ENCODE measurements at regions not wholly inside any gene's neighbourhood (a gene's known extent, or its start where the extent isn't known, plus 50 kb on each side); places are given as distances from the start of the nearest gene placed in this dataset.

DNA sequence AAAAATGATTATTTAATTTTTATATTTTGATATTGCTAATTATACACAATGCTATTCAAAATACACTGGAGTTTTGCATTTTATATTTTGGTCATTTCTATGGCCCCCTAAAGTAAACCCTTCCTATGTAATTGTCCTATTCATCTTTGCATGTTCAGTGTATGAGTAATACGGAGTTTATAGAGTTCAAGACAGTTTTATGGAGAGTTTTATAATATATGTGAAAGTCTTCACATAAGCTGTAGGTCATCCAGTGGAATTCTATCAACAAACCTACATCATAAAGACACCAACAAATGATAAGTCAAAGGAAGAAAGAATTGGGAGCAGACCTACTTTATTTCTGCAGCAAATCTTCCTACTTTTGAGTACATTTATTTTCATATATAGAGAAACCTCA is 1200.4 kb upstream of the EPHA6 start:
- no peaks in the 10 kb centered on the region for H3K27me3 Mint-ChIP-seq
- TF ChIP-seq, protein P1, sequence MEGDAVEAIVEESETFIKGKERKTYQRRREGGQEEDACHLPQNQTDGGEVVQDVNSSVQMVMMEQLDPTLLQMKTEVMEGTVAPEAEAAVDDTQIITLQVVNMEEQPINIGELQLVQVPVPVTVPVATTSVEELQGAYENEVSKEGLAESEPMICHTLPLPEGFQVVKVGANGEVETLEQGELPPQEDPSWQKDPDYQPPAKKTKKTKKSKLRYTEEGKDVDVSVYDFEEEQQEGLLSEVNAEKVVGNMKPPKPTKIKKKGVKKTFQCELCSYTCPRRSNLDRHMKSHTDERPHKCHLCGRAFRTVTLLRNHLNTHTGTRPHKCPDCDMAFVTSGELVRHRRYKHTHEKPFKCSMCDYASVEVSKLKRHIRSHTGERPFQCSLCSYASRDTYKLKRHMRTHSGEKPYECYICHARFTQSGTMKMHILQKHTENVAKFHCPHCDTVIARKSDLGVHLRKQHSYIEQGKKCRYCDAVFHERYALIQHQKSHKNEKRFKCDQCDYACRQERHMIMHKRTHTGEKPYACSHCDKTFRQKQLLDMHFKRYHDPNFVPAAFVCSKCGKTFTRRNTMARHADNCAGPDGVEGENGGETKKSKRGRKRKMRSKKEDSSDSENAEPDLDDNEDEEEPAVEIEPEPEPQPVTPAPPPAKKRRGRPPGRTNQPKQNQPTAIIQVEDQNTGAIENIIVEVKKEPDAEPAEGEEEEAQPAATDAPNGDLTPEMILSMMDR (IDR thresholded peaks at IDR 0.05; ENCODE audit: unreplicated experiment), result no peak
- peaks cover 1% of the 10 kb centered on the region for H3K4me1 Mint-ChIP-seq (ENCODE audit: low read depth)
- peaks cover 9% of the 10 kb centered on the region for H3K9me3 Mint-ChIP-seq (ENCODE audit: low read depth)
- no peak overlapping the region for H3K4me3 Mint-ChIP-seq (ENCODE audit: low read depth)
- H3K27ac Mint-ChIP-seq, result no peak overlapping the region
- DNase-seq (ENCODE audit: low spot score, unreplicated experiment), result no peak
- H3K36me3 Mint-ChIP-seq (ENCODE audit: insufficient read depth), result peaks cover 2% of the 10 kb centered on the region

DNA sequence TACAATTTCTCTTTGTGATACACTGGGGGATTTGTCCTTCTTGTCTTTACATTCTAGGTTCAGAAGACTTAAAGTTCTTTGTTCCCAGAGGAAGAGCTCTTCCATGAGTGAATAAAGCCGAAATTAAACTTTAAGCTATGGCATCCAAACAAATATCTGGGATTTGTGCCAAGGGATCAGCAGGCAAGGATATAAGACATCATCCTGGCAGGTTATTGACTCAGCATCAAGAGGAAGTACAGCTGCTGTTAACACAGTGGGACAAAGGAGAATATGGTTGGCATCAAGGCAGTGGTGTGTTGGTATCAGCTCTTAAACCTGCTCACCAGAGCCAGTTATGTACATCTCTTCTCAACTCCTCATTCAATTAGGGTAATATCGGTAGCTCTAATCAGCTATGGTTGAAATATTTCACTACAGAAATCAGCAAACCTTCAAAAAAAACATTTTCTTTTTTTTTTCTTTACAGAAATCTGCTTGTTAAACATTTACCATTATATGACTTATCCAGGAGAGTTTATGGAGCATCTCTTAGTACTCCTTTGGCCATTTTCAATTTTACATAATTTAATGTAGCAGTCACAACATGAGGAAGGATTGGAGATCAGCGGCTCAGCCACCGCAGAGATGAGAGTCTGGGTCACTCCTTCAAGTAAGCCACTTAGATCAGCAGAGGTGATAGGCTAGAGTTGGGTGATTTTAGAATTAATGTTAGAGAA is 1198.6 kb upstream of the EPHA6 start:
- Mint-ChIP-seq H3K4me1 (ENCODE audit: low read depth) (peaks cover 1% of the 10 kb centered on the region), H3K36me3 (ENCODE audit: insufficient read depth) (no peaks in the 10 kb centered on the region), H3K4me3 (ENCODE audit: low read depth) (no peak overlapping the region), H3K9me3 (ENCODE audit: low read depth) (no peaks in the 10 kb centered on the region), H3K27me3 (no peaks in the 10 kb centered on the region), H3K27ac (no peak overlapping the region)
- TF ChIP-seq, protein P1 (IDR thresholded peaks at IDR 0.05; ENCODE audit: unreplicated experiment), result no peak
- DNase-seq (ENCODE audit: low spot score, unreplicated experiment), result no peak

DNA sequence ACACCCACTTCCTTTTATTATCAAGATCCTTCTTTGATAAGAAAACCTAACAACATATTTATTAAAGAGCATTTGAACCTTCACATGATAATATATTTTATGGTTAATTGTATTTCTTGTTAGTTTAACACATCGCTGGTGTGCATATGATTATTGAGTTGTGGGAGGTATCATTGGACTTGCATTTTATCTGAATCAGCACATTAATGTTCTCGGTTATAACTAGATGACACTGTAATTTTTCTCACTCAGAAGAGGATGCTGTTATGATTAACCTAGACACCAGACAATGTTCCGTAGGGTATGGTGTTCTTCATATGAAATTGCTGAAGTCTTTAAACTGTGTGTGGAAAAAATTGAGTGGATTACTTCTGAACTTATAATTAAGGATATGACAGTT is 1188.3 kb upstream of the EPHA6 start:
- DNase-seq (ENCODE audit: low spot score, unreplicated experiment), result no peak
- Mint-ChIP-seq H3K4me3 (ENCODE audit: low read depth) (no peak overlapping the region), H3K4me1 (ENCODE audit: low read depth) (peaks cover 3% of the 10 kb centered on the region), H3K27ac (no peak overlapping the region), H3K36me3 (ENCODE audit: insufficient read depth) (no peaks in the 10 kb centered on the region), H3K9me3 (ENCODE audit: low read depth) (no peaks in the 10 kb centered on the region), H3K27me3 (no peaks in the 10 kb centered on the region)
- TF ChIP-seq, protein P1 (IDR thresholded peaks at IDR 0.05; ENCODE audit: unreplicated experiment), result no peak

DNA sequence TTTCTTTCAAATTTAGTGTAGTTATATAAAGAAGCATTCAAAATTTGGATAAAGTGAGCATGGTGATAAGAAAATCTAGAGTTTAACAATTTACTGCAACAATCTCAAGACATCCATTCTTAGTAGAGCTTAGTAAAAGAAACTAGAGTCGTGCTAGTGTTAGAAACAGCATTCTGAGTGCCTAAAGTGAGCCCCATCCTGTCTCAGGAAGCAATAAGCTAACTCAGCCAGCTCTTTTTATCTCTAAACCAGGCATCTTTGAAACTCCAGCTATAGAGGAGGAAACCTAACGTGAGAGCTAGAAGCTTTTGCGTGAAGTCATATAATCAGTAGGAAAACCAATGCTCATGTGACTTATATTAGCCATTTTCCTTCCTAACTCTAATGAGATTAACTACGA is 1187.1 kb upstream of the EPHA6 start:
- Mint-ChIP-seq H3K4me1 (ENCODE audit: low read depth) (peaks cover 3% of the 10 kb centered on the region), H3K9me3 (ENCODE audit: low read depth) (no peaks in the 10 kb centered on the region), H3K27ac (no peak overlapping the region), H3K4me3 (ENCODE audit: low read depth) (no peak overlapping the region), H3K36me3 (ENCODE audit: insufficient read depth) (no peaks in the 10 kb centered on the region), H3K27me3 (no peaks in the 10 kb centered on the region)
- TF ChIP-seq, protein P1 (IDR thresholded peaks at IDR 0.05; ENCODE audit: unreplicated experiment), result no peak
- DNase-seq (ENCODE audit: low spot score, unreplicated experiment), result no peak

DNA sequence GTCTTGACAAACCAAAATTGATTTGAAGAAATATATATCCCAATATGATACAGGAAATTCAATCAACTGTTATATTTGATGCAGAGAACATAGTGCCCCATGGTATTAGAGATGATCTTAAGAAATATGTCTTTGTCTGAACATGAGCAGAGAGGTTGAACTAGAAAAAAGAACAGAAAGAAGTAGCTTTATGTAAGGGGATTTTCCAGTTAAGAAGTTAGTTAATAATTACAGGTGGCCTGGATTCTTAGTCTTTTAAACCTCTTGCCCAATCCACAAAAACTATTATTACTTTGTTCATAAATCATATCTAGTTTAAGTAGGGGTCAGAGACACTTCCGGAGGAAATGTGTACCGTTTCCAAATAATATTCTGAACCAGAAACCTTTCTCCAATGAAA is 1186.7 kb upstream of the EPHA6 start:
- Mint-ChIP-seq H3K9me3 (ENCODE audit: low read depth) (no peaks in the 10 kb centered on the region), H3K27me3 (no peaks in the 10 kb centered on the region), H3K4me3 (ENCODE audit: low read depth) (no peak overlapping the region), H3K36me3 (ENCODE audit: insufficient read depth) (no peaks in the 10 kb centered on the region), H3K4me1 (ENCODE audit: low read depth) (peaks cover 3% of the 10 kb centered on the region), H3K27ac (no peak overlapping the region)
- TF ChIP-seq, protein P1 (IDR thresholded peaks at IDR 0.05; ENCODE audit: unreplicated experiment), result no peak
- DNase-seq (ENCODE audit: low spot score, unreplicated experiment), result no peak

Data from progenitor cell of endocrine pancreas (in vitro differentiated cells).